ENCODE measurements at regions not wholly inside any gene's neighbourhood (a gene's known extent, or its start where the extent isn't known, plus 50 kb on each side); places are given as distances from the start of the nearest gene placed in this dataset.
"Not testable (repeated sequence)": the region's sequence is repeated elsewhere in the genome, so short reads cannot be mapped to it uniquely, and the experiment has no call there.

DNA sequence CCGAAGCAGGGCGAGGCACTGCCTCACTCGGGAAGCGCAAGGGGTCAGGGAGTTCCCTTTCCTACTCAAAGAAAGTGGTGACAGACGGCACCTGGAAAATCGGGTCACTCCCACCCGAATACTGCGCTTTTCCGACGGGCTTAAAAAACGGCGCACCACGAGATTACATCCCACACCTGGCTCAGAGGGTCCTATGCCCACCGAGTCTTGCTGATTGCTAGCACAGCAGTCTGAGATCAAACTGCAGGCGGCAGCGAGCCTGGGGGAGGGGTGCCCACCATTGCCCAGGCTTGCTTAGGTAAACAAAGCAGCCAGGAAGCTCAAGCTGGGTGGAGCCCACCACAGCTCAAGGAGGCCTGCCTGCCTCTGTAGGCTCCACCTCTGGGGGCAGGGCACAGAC is 549.4 kb downstream of the KIF20B start:
- not testable (repeated sequence) for DNase-seq (ENCODE audit: low read depth)

DNA sequence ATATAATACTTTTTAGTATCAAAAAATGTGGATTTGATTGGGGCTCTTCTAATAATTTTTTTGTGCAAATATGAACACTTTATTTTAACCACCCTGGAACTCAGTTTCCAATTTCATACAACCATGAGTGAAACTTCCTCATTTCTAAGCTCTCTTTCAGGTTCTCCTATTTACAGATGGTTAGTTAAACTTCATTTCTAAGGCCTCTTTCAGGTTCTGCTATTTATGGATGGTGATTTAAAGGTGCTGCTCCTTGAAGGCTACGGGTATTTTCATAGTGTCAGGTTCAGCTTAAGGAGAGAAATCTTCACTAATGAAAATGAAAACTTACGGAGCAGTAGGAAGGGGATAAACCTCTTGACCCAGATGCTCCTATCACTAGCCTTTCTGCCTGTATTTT is 568.3 kb downstream of the KIF20B start:
- DNase-seq (ENCODE audit: low read depth) = no peak

DNA sequence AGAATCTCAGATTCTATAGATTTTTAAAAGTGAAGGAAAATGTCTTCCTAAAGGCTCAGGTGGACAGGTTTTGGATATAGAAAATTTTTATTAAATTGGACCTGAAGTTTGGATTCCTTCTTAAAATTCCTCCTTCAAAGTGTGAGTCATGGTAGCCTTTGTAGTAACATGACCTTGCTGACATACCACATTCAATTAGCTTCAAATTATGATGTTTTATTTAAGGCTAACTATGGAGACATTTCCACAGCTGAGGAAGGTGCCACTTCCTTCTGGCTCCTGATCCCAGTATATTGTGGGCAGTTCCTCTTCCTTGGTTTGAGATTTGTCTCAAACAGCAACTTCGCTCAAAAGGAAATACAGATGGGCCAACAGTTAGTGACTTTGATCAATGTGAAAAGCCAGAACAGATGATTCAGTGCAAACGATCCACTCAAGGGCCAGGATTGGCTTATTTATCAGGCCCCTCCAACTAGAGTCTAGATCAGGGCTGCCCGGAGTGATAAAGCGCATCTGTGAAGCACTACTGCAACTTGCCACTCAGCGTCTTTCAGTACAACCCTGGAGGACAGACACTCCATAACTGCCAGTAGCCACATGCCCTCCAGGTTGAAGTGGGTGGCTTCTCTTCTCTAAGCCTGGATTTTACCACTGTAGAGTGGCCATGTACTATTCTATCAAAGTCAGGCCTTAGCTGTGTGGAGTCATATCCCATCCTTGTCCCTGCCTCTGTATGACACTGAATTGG is 573.5 kb downstream of the KIF20B start:
- DNase-seq (ENCODE audit: low read depth) = peak; percentile 78

DNA sequence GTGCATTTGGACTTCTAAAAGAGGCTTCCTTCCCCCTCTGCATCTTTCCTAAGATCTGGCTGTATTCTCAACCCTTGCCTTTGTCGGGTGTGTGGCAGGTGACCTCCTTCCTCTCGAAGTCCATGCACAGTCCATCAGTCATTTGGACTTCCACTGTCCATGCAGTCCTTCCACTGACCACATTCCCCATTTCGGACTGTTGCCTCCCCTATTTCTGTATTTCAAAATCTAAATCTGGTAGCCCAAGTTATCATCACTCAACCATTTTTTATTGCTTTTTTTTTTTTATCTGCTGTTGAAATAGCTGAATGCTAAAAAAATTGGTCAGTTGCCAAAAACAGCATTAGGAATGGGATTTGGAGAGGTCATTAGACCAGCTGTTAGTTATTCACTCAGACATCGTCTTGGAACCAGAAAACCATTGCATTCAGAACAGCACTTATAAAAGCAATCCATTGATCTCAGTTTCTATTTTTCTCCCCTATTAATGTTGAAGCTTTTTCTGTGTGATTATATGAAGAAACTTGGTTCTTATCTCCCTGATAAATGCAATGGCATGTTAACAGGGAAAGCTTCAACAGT is 575.6 kb downstream of the KIF20B start:
- peak; percentile 31 for DNase-seq (ENCODE audit: low read depth)

DNA sequence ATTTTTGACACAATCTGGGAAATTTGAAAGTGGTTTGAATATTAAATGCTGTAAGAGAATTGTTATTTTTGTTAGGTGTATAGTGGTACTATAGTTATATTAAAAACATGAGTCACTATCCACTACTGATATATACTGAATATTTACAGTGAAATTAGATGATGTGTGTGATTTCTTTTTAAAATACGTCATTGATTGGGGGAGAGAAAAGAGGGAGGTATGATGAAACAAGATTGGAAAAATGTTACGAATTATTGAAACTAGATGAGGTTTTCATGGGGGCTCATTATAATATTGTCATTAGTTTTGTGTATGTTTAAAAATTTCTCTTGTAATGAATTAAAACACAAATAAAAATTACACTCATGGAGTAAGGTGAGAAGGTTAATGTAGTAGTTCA is 571.4 kb downstream of the HTR7 start:
- DNase-seq (ENCODE audit: low read depth) = no peak

DNA sequence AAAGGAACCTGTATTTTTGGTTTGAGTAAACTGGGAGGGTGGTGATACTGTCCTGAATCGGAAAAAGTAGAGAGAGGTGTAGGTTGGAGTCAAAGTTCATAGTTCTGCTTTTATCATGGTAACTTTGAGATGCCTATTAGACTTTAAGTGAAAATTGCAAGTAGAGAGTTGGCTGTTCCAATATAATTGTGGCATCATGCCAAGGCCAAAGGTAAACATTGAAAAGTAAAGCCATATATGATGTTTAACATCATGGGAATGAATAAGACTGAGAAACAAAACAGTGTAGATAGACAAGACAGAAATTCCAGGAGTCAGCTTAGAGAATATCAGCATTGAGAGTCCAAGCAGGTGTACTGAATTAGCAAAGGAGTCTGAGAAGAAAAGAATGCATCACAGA is 570.9 kb downstream of the HTR7 start:
- no peak for DNase-seq (ENCODE audit: low read depth)

DNA sequence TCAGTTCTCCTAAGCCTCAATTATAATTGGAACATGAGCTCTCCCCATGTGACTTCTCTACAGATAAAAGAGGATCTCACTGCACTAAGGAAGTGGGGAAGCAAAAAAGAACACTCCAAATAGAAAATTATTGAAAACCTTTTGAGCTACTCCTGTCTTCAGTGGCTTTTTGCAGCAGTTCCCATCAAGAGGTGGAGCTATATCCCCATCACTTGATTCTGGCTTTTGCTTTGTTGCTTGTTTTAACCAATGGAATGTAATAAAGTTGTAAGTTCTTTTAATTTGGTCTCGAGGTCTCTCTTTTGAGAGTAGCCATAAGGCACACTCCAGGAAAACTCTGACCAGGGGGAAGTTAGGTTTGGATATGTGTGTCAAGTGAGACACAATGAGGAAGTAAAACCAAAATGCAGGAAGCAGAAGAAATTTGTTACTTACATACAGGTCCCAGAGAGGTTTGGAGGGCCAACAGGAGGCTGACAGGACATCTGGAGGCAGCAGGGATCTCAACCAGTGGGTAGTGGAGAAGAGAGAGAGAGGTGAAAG is 569.4 kb downstream of the HTR7 start:
- DNase-seq (ENCODE audit: low read depth) = peak; percentile 85

DNA sequence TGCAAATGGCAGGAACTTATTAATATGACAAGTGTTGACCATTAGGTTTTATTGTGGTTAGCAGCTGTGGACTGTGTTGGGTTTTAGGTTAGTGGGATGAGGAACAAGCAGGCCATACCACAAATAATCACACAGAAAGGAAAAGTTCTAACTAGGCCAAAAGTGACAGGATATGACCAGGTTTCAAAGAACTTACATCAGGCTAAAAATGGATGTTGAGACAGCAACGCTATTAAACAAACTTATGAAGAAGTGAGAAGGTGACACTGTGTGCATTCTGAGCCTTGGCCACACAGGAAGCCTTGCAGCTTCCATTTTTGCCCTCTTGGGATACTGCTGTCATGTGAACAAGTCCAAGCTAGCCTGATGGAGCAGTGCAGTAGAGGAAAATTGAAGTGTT is 568.8 kb downstream of the HTR7 start:
- peak; percentile 92 for DNase-seq (ENCODE audit: low read depth)

- no peak for DNase-seq (ENCODE audit: low read depth)
Observed at GRCh38 chr10:90293616-90294015, 564.2 kb downstream of the HTR7 start.

GRCh38 chr10:90294821-90295540 is 562.9 kb downstream of the HTR7 start:
- DNase-seq (ENCODE audit: low read depth) = not testable (repeated sequence)

- DNase-seq (ENCODE audit: low read depth) = not testable (repeated sequence)
Observed at GRCh38 chr10:90302031-90302430, 555.8 kb downstream of the HTR7 start.

- no peak for DNase-seq (ENCODE audit: low read depth)
Observed at GRCh38 chr10:90302758-90303481, 554.9 kb downstream of the HTR7 start.

DNA sequence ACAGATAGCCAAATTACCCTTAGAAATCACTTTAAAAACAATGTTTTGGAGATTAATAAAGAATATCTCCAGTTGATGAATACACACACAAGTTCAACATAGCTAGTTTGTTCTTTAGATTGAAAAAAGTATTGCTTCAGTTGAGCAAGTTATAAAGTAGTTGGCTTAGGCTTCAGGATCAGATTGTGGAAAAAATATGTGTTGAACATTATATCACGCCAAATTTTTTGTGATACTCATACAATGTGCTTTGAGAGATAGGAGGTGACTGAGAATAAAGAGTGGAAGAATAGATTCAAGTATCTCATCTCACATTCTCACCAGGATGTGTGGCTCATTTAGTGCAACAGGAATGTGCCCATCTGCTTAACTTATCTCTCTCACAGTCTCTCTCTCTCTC is 553.3 kb downstream of the HTR7 start:
- DNase-seq (ENCODE audit: low read depth) = no peak

GRCh38 chr10:90306187-90306586 is 551.7 kb downstream of the HTR7 start:
- DNase-seq (ENCODE audit: low read depth) = peak; percentile 98

DNA sequence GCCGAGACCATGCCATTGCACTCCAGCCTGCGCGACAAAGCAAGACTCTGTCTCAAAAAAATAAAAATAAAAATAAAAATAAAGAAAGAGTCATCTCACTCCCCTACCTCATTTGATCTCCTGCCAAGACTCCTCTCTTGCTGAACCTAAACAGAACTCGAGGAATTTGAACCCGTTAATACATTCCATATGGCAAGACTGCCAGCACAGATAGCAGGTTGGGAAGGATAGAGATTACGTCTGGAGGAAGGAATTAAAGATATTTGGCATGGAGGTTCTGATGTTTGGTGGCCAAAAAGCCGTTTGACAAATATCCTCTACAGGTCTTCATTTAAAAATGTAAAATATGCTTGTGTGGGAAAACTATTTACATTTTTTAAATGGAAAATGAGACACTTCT is 549.6 kb downstream of the HTR7 start:
- DNase-seq (ENCODE audit: low read depth) = no peak

DNA sequence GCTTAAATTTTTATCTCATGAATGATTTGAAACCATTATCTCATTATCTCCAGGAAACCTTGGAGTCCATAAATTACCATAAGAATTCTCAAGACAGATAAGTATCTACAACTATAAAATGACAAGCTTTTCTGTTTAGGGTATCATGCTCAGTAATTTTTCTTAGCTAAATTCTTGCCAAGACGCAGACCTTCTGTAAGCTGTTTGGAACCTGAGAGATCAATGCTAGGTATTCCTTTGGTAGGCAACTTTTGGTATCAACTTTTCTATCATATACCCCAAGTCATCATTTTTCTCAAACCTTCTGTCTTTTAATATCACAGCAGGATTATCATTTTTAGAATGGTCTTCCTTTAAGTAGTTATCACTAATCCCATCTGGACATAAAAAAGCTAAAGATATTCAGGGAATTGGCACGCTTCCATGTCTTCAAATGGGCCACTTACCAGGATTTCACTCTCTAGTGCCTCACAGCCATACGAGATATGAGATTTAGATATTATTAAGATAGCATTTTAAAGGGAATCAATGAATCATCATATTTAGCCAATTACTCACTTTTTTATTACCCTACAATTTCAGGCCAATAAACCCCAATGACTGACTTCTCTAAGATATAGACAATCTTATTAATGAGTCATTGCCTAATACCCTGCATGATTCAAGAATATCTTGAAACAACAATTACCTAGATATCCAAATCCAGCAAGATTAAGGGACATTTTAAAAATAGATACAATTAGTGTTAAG is 544.1 kb downstream of the HTR7 start:
- peak; percentile 84 for DNase-seq (ENCODE audit: low read depth)

DNA sequence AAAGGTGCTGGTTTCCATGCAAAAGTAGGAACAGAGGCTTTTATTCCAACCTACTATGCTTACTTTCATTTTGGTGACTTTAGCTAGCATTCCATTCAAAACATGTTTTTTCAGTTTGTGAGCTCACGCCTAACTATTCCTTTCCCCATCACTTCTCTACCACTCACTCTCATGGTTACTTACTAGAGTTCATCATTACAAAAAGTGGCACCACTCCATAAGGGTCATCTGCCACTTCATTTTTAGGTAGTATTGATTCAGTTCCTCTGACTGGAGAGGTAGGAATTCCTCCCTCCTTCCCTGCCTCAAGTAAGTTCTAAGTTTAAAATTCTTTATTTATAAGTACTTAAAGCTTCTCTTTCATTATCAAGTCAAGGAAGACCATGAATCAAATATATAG is 543.1 kb downstream of the HTR7 start:
- DNase-seq (ENCODE audit: low read depth) = peak; percentile 48

GRCh38 chr10:90317172-90317571 is 540.7 kb downstream of the HTR7 start:
- DNase-seq (ENCODE audit: low read depth) = no peak

GRCh38 chr10:90318659-90319058 is 539.2 kb downstream of the HTR7 start:
- DNase-seq (ENCODE audit: low read depth) = no peak

- peak; percentile 96 for DNase-seq (ENCODE audit: low read depth)
Observed at GRCh38 chr10:90319188-90319914, 538.5 kb downstream of the HTR7 start.
